Endothelial cell of umbilical vein (primary cell): ENCODE measurements at regions not wholly inside any gene's neighbourhood (a gene's known extent, or its start where the extent isn't known, plus 50 kb on each side); places are given as distances from the start of the nearest gene placed in this dataset.

ENCODE experiments used
- BruUV-seq: library from RNA; stranded (reverse); fragments of 400-500 nt; replicated peaks from 2 replicates; lab custom pipeline; 2021; lab: Mats Ljungman, UMichigan
- CTCF ChIA-PET: fragments of 300-600, 350-600 bp; sonication (Branson Sonifier 250); formaldehyde crosslinking; loops from one replicate; lab custom pipeline; 2021; ENCODE audit warnings: antibody characterized with exemption, inconsistent platforms; lab: Charles Lee
- POLR2A ChIA-PET: fragments of 300-600, 350-600 bp; sonication (Branson Sonifier 250); formaldehyde crosslinking; loops from one replicate; lab custom pipeline; 2021; ENCODE audit warnings: antibody characterized with exemption, inconsistent platforms; lab: Charles Lee
- DNase-seq: peaks from one replicate; pipeline ENCODE4 v3.0.0-alpha.2; 2011; ENCODE audit warnings: low read depth, low spot score
- FAIRE-seq: peaks from 2 replicates; lab custom pipeline; 2011; peaks lifted over from hg19 to GRCh38; lab: Jason Lieb, UNC
- H2AFZ ChIP-seq: 2 replicates; pipeline ENCODE4 v1.6.0; 2012; ENCODE audit warnings: low read depth, low read length, control low read depth, inconsistent platforms
- H3K27ac ChIP-seq: 2 replicates; pipeline ENCODE4 v1.5.1; 2011; ENCODE audit warnings: low read depth, mild to moderate bottlenecking, control low read depth, low read length, moderate library complexity; ENCODE audit not compliant: insufficient read depth
- H3K27me3 ChIP-seq, 2 experiments: 2 replicates each; pipeline versions ENCODE4 v1.6.0 to v1.6.1; 2011; ENCODE audit warnings: low read length in 2 of 2, mixed read lengths in 1 of 2; ENCODE audit not compliant: control insufficient read depth in 2 of 2, insufficient read depth in 2 of 2
- H3K36me3 ChIP-seq, 2 experiments: 2 replicates in 1 of 2; 3 replicates in 1 of 2; pipeline ENCODE4 v1.5.1; 2011; ENCODE audit warnings: low read length in 2 of 2, mild to moderate bottlenecking in 1 of 2, moderate library complexity in 1 of 2; ENCODE audit not compliant: control insufficient read depth in 2 of 2, insufficient read depth in 2 of 2; ENCODE audit errors: extremely low read depth in 1 of 2
- H3K4me1 ChIP-seq: 3 replicates; pipeline ENCODE4 v1.5.1; 2011; ENCODE audit warnings: mild to moderate bottlenecking, low read length; ENCODE audit not compliant: control insufficient read depth, insufficient read depth; ENCODE audit errors: extremely low read depth
- H3K4me2 ChIP-seq: 2 replicates; pipeline ENCODE4 v1.6.1; 2011; ENCODE audit warnings: low read length, control low read depth, mixed read lengths; ENCODE audit not compliant: insufficient read depth
- H3K4me3 ChIP-seq, 3 experiments: fragments of 200-600 bp in 1 of 3; sonication (generic), shearing (Covaris generic) in 1 of 3; replicated peaks in 1 of 3; 2 replicates each; pipeline ENCODE4 v1.5.1; 2011 to 2016; ENCODE audit warnings: control low read depth in 3 of 3, low read length in 3 of 3, mild to moderate bottlenecking in 2 of 3, inconsistent platforms in 1 of 3, low read depth in 1 of 3, moderate library complexity in 1 of 3; ENCODE audit not compliant: insufficient read depth in 1 of 3
- H3K79me2 ChIP-seq: 2 replicates; pipeline ENCODE4 v1.6.0; 2012; ENCODE audit warnings: low read length, inconsistent platforms; ENCODE audit not compliant: control insufficient read depth, insufficient read depth
- H3K9ac ChIP-seq: replicated peaks from 2 replicates; pipeline ENCODE3; 2011; ENCODE audit warnings: low read length, control low read depth; ENCODE audit not compliant: insufficient read depth; ENCODE audit errors: extremely low read depth
- H3K9me1 ChIP-seq: replicated peaks from 3 replicates; pipeline ENCODE4 v1.6.0; 2011; ENCODE audit warnings: mild to moderate bottlenecking, low read length; ENCODE audit not compliant: control insufficient read depth, insufficient read depth; ENCODE audit errors: extremely low read depth
- H3K9me3 ChIP-seq: replicated peaks from 2 replicates; pipeline ENCODE4 v1.5.1; 2012; ENCODE audit warnings: low read length, inconsistent platforms; ENCODE audit not compliant: control insufficient read depth, insufficient read depth
- H4K20me1 ChIP-seq: replicated peaks from 2 replicates; pipeline ENCODE3; 2011; ENCODE audit warnings: mild to moderate bottlenecking, low read length; ENCODE audit not compliant: control insufficient read depth, insufficient read depth; ENCODE audit errors: extremely low read depth
- EZH2 ChIP-seq: IDR thresholded peaks from 2 replicates; pipeline ENCODE4 v1.6.1; 2012; ENCODE audit warnings: borderline replicate concordance, low read depth, mild to moderate bottlenecking, moderate library complexity, low read length, inconsistent platforms; ENCODE audit not compliant: severe bottlenecking
- FOS ChIP-seq: IDR thresholded peaks from 2 replicates; pipeline ENCODE4 v1.6.1; 2011; ENCODE audit warnings: mild to moderate bottlenecking, low read length, moderate library complexity, borderline replicate concordance; ENCODE audit not compliant: insufficient read depth
- GATA2 ChIP-seq: IDR thresholded peaks from 2 replicates; pipeline ENCODE4 v1.7.0; 2011; ENCODE audit warnings: low read depth, mild to moderate bottlenecking, moderate library complexity, mixed read lengths, low read length; ENCODE audit not compliant: insufficient read length, insufficient read depth
- JUN ChIP-seq: IDR thresholded peaks from 2 replicates; pipeline ENCODE4 v1.6.1; 2011; ENCODE audit warnings: borderline replicate concordance, low read depth; ENCODE audit not compliant: insufficient read length, insufficient read depth
- MYC ChIP-seq: IDR thresholded peaks from one replicate; pipeline ENCODE4 v1.6.1; 2011; ENCODE audit warnings: mild to moderate bottlenecking, low read depth, low read length
- POLR2A ChIP-seq: IDR thresholded peaks from 2 replicates; pipeline ENCODE4 v1.6.1; 2012; ENCODE audit warnings: low read depth, mild to moderate bottlenecking, control low read depth, low read length
- POLR2AphosphoS5 ChIP-seq: IDR thresholded peaks from 2 replicates; pipeline ENCODE4 v1.6.1; 2012; ENCODE audit warnings: low read depth, mild to moderate bottlenecking, control low read depth, low read length, moderate library complexity; ENCODE audit not compliant: insufficient read depth
- dilution Hi-C: fragments of 300-500 bp; cut with MboI; formaldehyde crosslinking; loops from one replicate; pipeline ENCODE4 v1.15.0; 2019; ENCODE audit warnings: low sequenced_read_pairs; ENCODE audit not compliant: extremely low pct_ligation_motif_present
- intact Hi-C: fragments of 100-400 bp; cut with micrococcal nuclease; formaldehyde crosslinking; loops from one replicate; pipeline ENCODE4 v1.10.0; 2022
- TF ChIP-seq, protein P1 (sequence below), 2 donors: IDR thresholded peaks; 1 replicate in 1 of 2; 2 replicates in 1 of 2; pipeline ENCODE4 v1.5.1; 2011; ENCODE audit warnings: low read length in 2 of 2, mild to moderate bottlenecking in 2 of 2, moderate library complexity in 2 of 2, control low read depth in 1 of 2, inconsistent platforms in 1 of 2, low read depth in 1 of 2; ENCODE audit not compliant: insufficient read depth in 1 of 2; ENCODE audit errors: extremely low read depth in 1 of 2
- TF ChIP-seq, protein P2 (sequence below): IDR thresholded peaks from 2 replicates; pipeline ENCODE4 v1.6.1; 2011; ENCODE audit not compliant: insufficient read depth, insufficient read length

DNA sequence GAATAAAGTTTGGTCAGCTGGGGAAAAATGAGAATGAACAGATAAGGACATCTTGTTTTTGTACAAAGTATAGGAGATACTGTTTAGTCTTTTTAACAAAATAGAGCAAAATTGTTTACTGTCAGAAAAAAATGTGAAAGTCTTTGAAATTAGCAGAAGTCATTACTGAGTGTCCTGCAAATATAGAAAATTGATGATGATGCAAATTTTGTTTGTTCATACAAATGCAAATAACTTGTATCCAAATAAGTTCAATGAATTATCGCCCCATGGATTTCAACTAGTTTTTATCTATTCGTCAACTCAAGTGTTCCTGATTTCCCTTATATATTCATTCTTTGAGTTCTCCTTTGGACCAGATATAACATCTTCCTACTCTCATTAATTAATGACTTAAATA is 378.0 kb upstream of the SGO1 start:
- Histone ChIP-seq H3K27ac (no peak overlapping the region), H4K20me1 (no peaks in the 10 kb centered on the region), H3K27me3 (no peaks in the 10 kb centered on the region), H3K79me2 (no peaks in the 10 kb centered on the region), H2AFZ (no peak overlapping the region), H3K4me1 (no peaks in the 10 kb centered on the region), H3K9me1 (no peaks in the 10 kb centered on the region), H3K9ac (no peak overlapping the region), H3K9me3 (no peaks in the 10 kb centered on the region), H3K4me2 (no peak overlapping the region), H3K36me3 (no peaks in the 10 kb centered on the region), H3K4me3 (no peak overlapping the region)
- intact Hi-C loops: no loop called here
- DNase-seq (no peak), FAIRE-seq (no peak)
- POLR2A ChIA-PET: no interaction called here
- BruUV-seq: no TSS peak
- CTCF ChIA-PET: no interaction called here
- no peak for TF ChIP-seq POLR2AphosphoS5
- no peak for TF ChIP-seq EZH2
- TF ChIP-seq, protein P1, sequence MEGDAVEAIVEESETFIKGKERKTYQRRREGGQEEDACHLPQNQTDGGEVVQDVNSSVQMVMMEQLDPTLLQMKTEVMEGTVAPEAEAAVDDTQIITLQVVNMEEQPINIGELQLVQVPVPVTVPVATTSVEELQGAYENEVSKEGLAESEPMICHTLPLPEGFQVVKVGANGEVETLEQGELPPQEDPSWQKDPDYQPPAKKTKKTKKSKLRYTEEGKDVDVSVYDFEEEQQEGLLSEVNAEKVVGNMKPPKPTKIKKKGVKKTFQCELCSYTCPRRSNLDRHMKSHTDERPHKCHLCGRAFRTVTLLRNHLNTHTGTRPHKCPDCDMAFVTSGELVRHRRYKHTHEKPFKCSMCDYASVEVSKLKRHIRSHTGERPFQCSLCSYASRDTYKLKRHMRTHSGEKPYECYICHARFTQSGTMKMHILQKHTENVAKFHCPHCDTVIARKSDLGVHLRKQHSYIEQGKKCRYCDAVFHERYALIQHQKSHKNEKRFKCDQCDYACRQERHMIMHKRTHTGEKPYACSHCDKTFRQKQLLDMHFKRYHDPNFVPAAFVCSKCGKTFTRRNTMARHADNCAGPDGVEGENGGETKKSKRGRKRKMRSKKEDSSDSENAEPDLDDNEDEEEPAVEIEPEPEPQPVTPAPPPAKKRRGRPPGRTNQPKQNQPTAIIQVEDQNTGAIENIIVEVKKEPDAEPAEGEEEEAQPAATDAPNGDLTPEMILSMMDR (IDR thresholded peaks at IDR 0.05; ENCODE audit: extremely low read depth in 1 of 2, insufficient read depth in 1 of 2, low read depth in 1 of 2, low read length in 2 of 2): no peak
- TF ChIP-seq POLR2A: no peak
- no peak for TF ChIP-seq FOS
- no peak for TF ChIP-seq MYC
- TF ChIP-seq GATA2: no peak
- TF ChIP-seq JUN: no peak
- TF ChIP-seq, protein P2, sequence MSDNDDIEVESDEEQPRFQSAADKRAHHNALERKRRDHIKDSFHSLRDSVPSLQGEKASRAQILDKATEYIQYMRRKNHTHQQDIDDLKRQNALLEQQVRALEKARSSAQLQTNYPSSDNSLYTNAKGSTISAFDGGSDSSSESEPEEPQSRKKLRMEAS: no peak
- dilution Hi-C loops: no loop called here
